Activated CD4-positive, alpha-beta T cell treated with anti-CD3 and anti-CD28 coated beads, Interleukin-2, amount 10 ng/mL, durations not matched to agents 7 days and 5 days (primary cell): ENCODE measurements at regions not wholly inside any gene's neighbourhood (a gene's known extent, or its start where the extent isn't known, plus 50 kb on each side); places are given as distances from the start of the nearest gene placed in this dataset.
"Not testable (repeated sequence)": the region's sequence is repeated elsewhere in the genome, so short reads cannot be mapped to it uniquely, and the experiment has no call there.

Source experiments
- CTCF ChIA-PET: fragments of 350-600 bp; sonication (Branson Sonifier 250); formaldehyde crosslinking; loops from one replicate; lab custom pipeline; 2021; ENCODE audit warnings: antibody characterized with exemption; lab: Charles Lee
- POLR2A ChIA-PET: fragments of 350-600 bp; sonication (Branson Sonifier 250); formaldehyde crosslinking; loops from one replicate; lab custom pipeline; 2021; ENCODE audit warnings: antibody characterized with exemption; lab: Charles Lee
- DNase-seq: peaks from one replicate; pipeline ENCODE4 v3.0.0-alpha.2; 2020
- H3K27ac Mint-ChIP-seq: one replicate; pipeline ENCODE4 v1.8.0; 2021; ENCODE audit warnings: mild to moderate bottlenecking, moderate library complexity, mixed read lengths
- H3K27me3 Mint-ChIP-seq: one replicate; pipeline ENCODE4 v1.8.0; 2021; ENCODE audit warnings: mixed read lengths
- H3K36me3 Mint-ChIP-seq: one replicate; pipeline ENCODE4 v1.8.0; 2021; ENCODE audit warnings: low read depth, mixed read lengths
- H3K4me1 Mint-ChIP-seq: one replicate; pipeline ENCODE4 v1.8.0; 2021; ENCODE audit warnings: mixed read lengths
- H3K4me3 Mint-ChIP-seq: one replicate; pipeline ENCODE4 v1.8.0; 2021; ENCODE audit warnings: mild to moderate bottlenecking, moderate library complexity, mixed read lengths
- H3K9me3 Mint-ChIP-seq: one replicate; pipeline ENCODE4 v1.8.0; 2021; ENCODE audit warnings: mixed read lengths

- POLR2A ChIA-PET, H3K36me3 Mint-ChIP-seq, H3K27ac Mint-ChIP-seq, H3K4me1 Mint-ChIP-seq, CTCF ChIA-PET, H3K4me3 Mint-ChIP-seq, DNase-seq, H3K27me3 Mint-ChIP-seq, H3K9me3 Mint-ChIP-seq: not testable (repeated sequence)
Measured at GRCh38 chr2:131831450-131832208, 303.9 kb downstream of the CCDC74A start.

GRCh38 chr2:131832209-131832780, 304.6 kb downstream of the CCDC74A start:
- POLR2A ChIA-PET, DNase-seq, CTCF ChIA-PET, H3K9me3 Mint-ChIP-seq, H3K36me3 Mint-ChIP-seq, H3K27ac Mint-ChIP-seq, H3K4me1 Mint-ChIP-seq, H3K4me3 Mint-ChIP-seq, H3K27me3 Mint-ChIP-seq: not testable (repeated sequence)

- H3K4me3 Mint-ChIP-seq, H3K27me3 Mint-ChIP-seq, H3K9me3 Mint-ChIP-seq, DNase-seq, CTCF ChIA-PET, H3K27ac Mint-ChIP-seq, POLR2A ChIA-PET, H3K36me3 Mint-ChIP-seq, H3K4me1 Mint-ChIP-seq: not testable (repeated sequence)
Measured at GRCh38 chr2:131832917-131833316, 305.2 kb downstream of the CCDC74A start.

GRCh38 chr2:131833367-131834202, 305.9 kb downstream of the CCDC74A start:
- CTCF ChIA-PET, H3K9me3 Mint-ChIP-seq, POLR2A ChIA-PET, H3K27ac Mint-ChIP-seq, H3K36me3 Mint-ChIP-seq, H3K4me1 Mint-ChIP-seq, DNase-seq, H3K27me3 Mint-ChIP-seq, H3K4me3 Mint-ChIP-seq: not testable (repeated sequence)

GRCh38 chr2:131834203-131835020, 306.7 kb downstream of the CCDC74A start:
- H3K4me3 Mint-ChIP-seq, H3K4me1 Mint-ChIP-seq, CTCF ChIA-PET, H3K36me3 Mint-ChIP-seq, H3K27ac Mint-ChIP-seq, DNase-seq, H3K27me3 Mint-ChIP-seq, POLR2A ChIA-PET, H3K9me3 Mint-ChIP-seq: not testable (repeated sequence)

- POLR2A ChIA-PET, H3K27ac Mint-ChIP-seq, H3K27me3 Mint-ChIP-seq, DNase-seq, H3K36me3 Mint-ChIP-seq, H3K9me3 Mint-ChIP-seq, CTCF ChIA-PET, H3K4me3 Mint-ChIP-seq, H3K4me1 Mint-ChIP-seq: not testable (repeated sequence)
Measured at GRCh38 chr2:131835022-131835421, 307.3 kb downstream of the CCDC74A start.

- no peaks in the 10 kb centered on the region for H3K9me3 Mint-ChIP-seq
- CTCF ChIA-PET, result no interaction called here
- no peaks in the 10 kb centered on the region for H3K36me3 Mint-ChIP-seq
- POLR2A ChIA-PET, result no interaction called here
- H3K27ac Mint-ChIP-seq, result no peak overlapping the region
- no peak overlapping the region for H3K4me3 Mint-ChIP-seq
- no peaks in the 10 kb centered on the region for H3K4me1 Mint-ChIP-seq
- no peaks in the 10 kb centered on the region for H3K27me3 Mint-ChIP-seq
- DNase-seq, result no peak
Measured at GRCh38 chr2:131835621-131836091, 308.0 kb downstream of the CCDC74A start.

- DNase-seq, H3K27ac Mint-ChIP-seq, H3K9me3 Mint-ChIP-seq, H3K36me3 Mint-ChIP-seq, H3K4me3 Mint-ChIP-seq, H3K4me1 Mint-ChIP-seq, POLR2A ChIA-PET, H3K27me3 Mint-ChIP-seq, CTCF ChIA-PET: not testable (repeated sequence)
Measured at GRCh38 chr2:131836116-131836515, 308.4 kb downstream of the CCDC74A start.

GRCh38 chr2:131844044-131844443, 316.4 kb downstream of the CCDC74A start:
- CTCF ChIA-PET, H3K36me3 Mint-ChIP-seq, H3K4me3 Mint-ChIP-seq, H3K4me1 Mint-ChIP-seq, H3K9me3 Mint-ChIP-seq, H3K27ac Mint-ChIP-seq, DNase-seq, POLR2A ChIA-PET, H3K27me3 Mint-ChIP-seq: not testable (repeated sequence)

GRCh38 chr2:131856202-131856601, 305.6 kb downstream of the ANKRD30BL start:
- CTCF ChIA-PET, H3K4me3 Mint-ChIP-seq, H3K4me1 Mint-ChIP-seq, H3K36me3 Mint-ChIP-seq, H3K27ac Mint-ChIP-seq, DNase-seq, H3K9me3 Mint-ChIP-seq, H3K27me3 Mint-ChIP-seq, POLR2A ChIA-PET: not testable (repeated sequence)

GRCh38 chr2:131858197-131858596, 303.6 kb downstream of the ANKRD30BL start:
- H3K27me3 Mint-ChIP-seq, DNase-seq, H3K4me3 Mint-ChIP-seq, CTCF ChIA-PET, POLR2A ChIA-PET, H3K36me3 Mint-ChIP-seq, H3K27ac Mint-ChIP-seq, H3K9me3 Mint-ChIP-seq, H3K4me1 Mint-ChIP-seq: not testable (repeated sequence)
